Astrocyte of the spinal cord (primary cell): ENCODE measurements at regions not wholly inside any gene's neighbourhood (a gene's known extent, or its start where the extent isn't known, plus 50 kb on each side); places are given as distances from the start of the nearest gene placed in this dataset.

Experiments used
- DNase-seq: peaks from one replicate; pipeline ENCODE4 v3.0.0; 2011; ENCODE audit warnings: low read depth, low spot score
- H3K4me3 ChIP-seq: 2 replicates; pipeline ENCODE4 v1.5.1; 2011; ENCODE audit warnings: low read depth, mild to moderate bottlenecking, low read length, moderate library complexity
- in situ Hi-C: cut with HindIII; loops from 2 replicates; pipeline ENCODE4 v1.10.0; 2017; ENCODE audit warnings: low sequenced_read_pairs
- TF ChIP-seq, protein P1 (sequence below): IDR thresholded peaks from 2 replicates; pipeline ENCODE4 v1.5.1; 2012; ENCODE audit warnings: low read depth, mild to moderate bottlenecking, low read length, inconsistent platforms

DNA sequence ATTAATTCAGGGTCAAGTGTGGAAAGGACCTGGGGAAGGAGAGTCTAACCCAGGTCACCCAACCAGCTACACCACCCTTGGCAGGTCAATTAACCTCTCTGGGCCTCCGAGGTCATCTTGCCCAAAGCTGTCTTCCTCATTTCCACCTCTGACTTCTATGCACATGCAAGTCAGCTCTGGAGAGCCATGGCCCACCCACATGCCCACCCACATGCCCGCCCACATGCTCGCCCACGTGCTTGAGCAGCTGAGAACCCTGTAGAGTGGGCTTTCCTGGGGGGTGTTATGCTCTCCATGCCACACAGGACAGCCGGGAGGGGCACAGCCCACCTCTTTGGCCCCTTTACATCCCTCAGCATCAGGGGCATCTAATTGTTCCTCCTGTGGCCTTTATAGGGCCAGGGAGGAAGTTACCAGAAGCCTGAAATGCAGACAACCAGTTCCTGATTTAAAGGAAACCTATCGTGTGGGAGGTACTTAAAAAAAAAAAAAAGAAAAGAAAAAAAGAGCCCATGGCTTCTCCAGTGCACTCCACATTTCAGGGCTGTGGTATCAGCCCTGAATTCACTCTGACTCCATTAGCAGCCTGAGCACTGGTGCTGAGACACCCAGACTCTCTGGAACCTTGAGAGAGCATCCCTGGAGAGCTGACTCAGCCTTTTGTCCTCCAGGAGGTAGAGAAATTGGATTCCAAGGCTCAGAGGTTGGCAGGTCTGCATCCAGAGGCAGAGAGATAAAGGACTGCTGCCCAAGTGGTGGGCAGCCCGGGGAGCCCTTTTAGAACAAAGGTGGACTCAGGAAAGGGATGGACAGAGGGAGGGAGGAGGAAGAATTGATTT, 176.2 kb upstream of the ZMIZ1 start:
- TF ChIP-seq, protein P1, sequence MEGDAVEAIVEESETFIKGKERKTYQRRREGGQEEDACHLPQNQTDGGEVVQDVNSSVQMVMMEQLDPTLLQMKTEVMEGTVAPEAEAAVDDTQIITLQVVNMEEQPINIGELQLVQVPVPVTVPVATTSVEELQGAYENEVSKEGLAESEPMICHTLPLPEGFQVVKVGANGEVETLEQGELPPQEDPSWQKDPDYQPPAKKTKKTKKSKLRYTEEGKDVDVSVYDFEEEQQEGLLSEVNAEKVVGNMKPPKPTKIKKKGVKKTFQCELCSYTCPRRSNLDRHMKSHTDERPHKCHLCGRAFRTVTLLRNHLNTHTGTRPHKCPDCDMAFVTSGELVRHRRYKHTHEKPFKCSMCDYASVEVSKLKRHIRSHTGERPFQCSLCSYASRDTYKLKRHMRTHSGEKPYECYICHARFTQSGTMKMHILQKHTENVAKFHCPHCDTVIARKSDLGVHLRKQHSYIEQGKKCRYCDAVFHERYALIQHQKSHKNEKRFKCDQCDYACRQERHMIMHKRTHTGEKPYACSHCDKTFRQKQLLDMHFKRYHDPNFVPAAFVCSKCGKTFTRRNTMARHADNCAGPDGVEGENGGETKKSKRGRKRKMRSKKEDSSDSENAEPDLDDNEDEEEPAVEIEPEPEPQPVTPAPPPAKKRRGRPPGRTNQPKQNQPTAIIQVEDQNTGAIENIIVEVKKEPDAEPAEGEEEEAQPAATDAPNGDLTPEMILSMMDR = no peak
- in situ Hi-C loops = no loop called here
- no peak for DNase-seq
- no peak overlapping the region for H3K4me3 ChIP-seq

GRCh38 chr10:78893217-78893616, 175.5 kb upstream of the ZMIZ1 start:
- no peak overlapping the region for H3K4me3 ChIP-seq
- TF ChIP-seq, protein P1 = no peak
- DNase-seq = no peak
- in situ Hi-C loops = no loop called here

DNA sequence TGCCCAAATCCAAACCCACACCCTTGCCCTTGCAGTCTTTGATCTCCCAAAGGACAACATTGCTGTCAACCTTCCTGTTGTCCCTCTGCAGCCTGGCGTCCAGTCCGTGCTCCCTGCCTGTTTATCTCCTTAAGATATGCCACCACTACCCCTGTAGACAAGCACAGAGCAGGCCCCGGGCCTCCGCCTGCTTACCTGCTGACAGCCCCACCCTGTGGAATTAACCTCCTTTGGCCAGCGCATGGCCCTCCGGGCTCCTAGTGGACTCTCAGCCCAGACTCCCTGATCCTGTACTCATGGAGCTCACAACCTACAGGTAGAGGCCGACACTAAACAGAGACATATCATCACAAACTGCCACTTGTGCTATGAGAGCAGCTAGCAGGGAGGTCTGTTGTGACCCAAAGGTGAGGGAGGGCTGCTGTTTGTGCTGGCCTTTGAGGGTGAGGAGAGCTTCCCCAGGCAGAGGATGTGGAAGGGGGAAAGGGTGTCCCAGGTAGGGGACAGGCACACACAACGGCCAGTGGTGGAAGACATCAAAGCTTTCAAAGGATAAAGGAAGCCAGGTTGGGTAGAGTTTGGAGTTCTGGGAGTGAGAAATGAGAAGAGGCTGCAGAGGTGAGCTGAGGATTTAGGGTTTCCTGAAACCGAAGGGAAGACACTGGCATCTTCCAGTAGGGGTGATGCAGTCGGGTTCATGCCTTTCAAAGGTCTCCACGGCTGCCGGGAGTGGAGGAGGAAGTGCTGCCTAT, 174.5 kb upstream of the ZMIZ1 start:
- TF ChIP-seq, protein P1 = no peak
- in situ Hi-C loops = no loop called here
- H3K4me3 ChIP-seq = no peak overlapping the region
- no peak for DNase-seq

DNA sequence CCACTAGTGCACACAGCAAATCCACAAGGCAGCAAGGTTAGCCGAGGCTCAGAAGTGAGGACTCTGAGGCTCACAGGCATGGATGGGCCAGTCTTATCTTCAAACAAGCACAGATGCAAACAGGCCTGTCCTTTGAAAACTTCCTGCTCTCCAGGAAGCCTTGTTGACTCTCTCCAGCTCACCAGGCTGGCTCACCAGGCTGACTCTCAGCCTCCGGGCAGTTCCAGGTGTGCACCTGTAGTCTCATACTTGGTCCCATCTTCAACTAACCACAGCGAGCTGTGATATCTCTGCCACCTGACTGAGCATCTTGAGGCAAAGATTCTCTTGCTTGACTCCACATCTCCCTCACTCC, 173.9 kb upstream of the ZMIZ1 start:
- DNase-seq = no peak
- no peak overlapping the region for H3K4me3 ChIP-seq
- in situ Hi-C loops = no loop called here
- TF ChIP-seq, protein P1 = no peak

GRCh38 chr10:78895469-78895868, 173.3 kb upstream of the ZMIZ1 start:
- TF ChIP-seq, protein P1 = no peak
- in situ Hi-C loops = no loop called here
- no peak overlapping the region for H3K4me3 ChIP-seq
- DNase-seq = no peak

GRCh38 chr10:78896159-78896928, 172.4 kb upstream of the ZMIZ1 start:
- no peak overlapping the region for H3K4me3 ChIP-seq
- DNase-seq = no peak
- in situ Hi-C loops = no loop called here
- TF ChIP-seq, protein P1 = no peak
